ENCODE measurements at regions not wholly inside any gene's neighbourhood (a gene's known extent, or its start where the extent isn't known, plus 50 kb on each side); places are given as distances from the start of the nearest gene placed in this dataset.

- peaks cover 0 to 5% of the 10 kb centered on the region in 2 donors for H3K36me3 Mint-ChIP-seq
- H3K27ac Mint-ChIP-seq = no peak overlapping the region
- H3K27me3 Mint-ChIP-seq = peaks cover 4 to 43% (median 38%) of the 10 kb centered on the region in 3 donors
- no peak for ATAC-seq (ENCODE audit: low read depth in 2 of 2)
- no peak overlapping the region for H3K4me3 Mint-ChIP-seq
- DNase-seq = no peak
- H3K9me3 Mint-ChIP-seq = peaks cover 0 to 6% (median 0%) of the 10 kb centered on the region in 7 donors
- no peaks in the 10 kb centered on the region for H3K4me1 Mint-ChIP-seq
Measured at GRCh38 chr13:97161582-97162231, 60.4 kb upstream of the MBNL2 start.

GRCh38 chr13:97165502-97166425, 56.4 kb upstream of the MBNL2 start:
- ATAC-seq (ENCODE audit: low read depth in 2 of 2) = no peak
- H3K36me3 Mint-ChIP-seq = peaks cover 0 to 5% of the 10 kb centered on the region in 2 donors

GRCh38 chr13:97171136-97171535, 51.0 kb upstream of the MBNL2 start:
- ATAC-seq (ENCODE audit: low read depth in 2 of 2) = no peak
- Mint-ChIP-seq H3K4me1 (no peaks in the 10 kb centered on the region), H3K27me3 (peaks cover 33 to 57% (median 34%) of the 10 kb centered on the region in 3 donors), H3K36me3 (no peaks in the 10 kb centered on the region), H3K4me3 (no peak overlapping the region), H3K9me3 (peaks cover 0 to 12% (median 5%) of the 10 kb centered on the region in 7 donors), H3K27ac (no peak overlapping the region)
- DNase-seq = no peak

More at GRCh38 chr13:97165502-97166425, 56.4 kb upstream of the MBNL2 start:
- Mint-ChIP-seq H3K27me3 (peaks cover 7 to 61% (median 38%) of the 10 kb centered on the region in 3 donors), H3K4me3 (no peak overlapping the region), H3K4me1 (no peaks in the 10 kb centered on the region), H3K27ac (no peak overlapping the region), H3K9me3 (peaks cover 0 to 6% (median 0%) of the 10 kb centered on the region in 7 donors)
- DNase-seq = no peak
